Astrocyte (in vitro differentiated cells and primary cell): ENCODE measurements at regions not wholly inside any gene's neighbourhood (a gene's known extent, or its start where the extent isn't known, plus 50 kb on each side); places are given as distances from the start of the nearest gene placed in this dataset.

Experiments
- DNase-seq: peaks from one replicate; pipeline ENCODE4 v3.0.0-alpha.2; 2010; ENCODE audit warnings: low read depth
- FAIRE-seq: peaks from 2 replicates; lab custom pipeline; 2011; peaks lifted over from hg19 to GRCh38; lab: Jason Lieb, UNC
- H2AFZ ChIP-seq: 2 replicates; pipeline ENCODE4 v1.6.0; 2012; ENCODE audit warnings: low read depth, low read length, inconsistent platforms
- H3K27ac ChIP-seq: 2 replicates; pipeline ENCODE4 v1.5.1; 2011; ENCODE audit warnings: low read depth, low read length, inconsistent platforms
- H3K27me3 ChIP-seq: 2 replicates; pipeline ENCODE4 v1.6.0; 2011; ENCODE audit warnings: low read length, inconsistent platforms; ENCODE audit not compliant: insufficient read depth
- H3K36me3 ChIP-seq: 2 replicates; pipeline ENCODE4 v1.5.1; 2011; ENCODE audit warnings: low read length, inconsistent platforms; ENCODE audit not compliant: insufficient read depth
- H3K4me1 ChIP-seq: 2 replicates; pipeline ENCODE4 v1.5.1; 2011; ENCODE audit warnings: low read length, inconsistent platforms; ENCODE audit not compliant: insufficient read depth
- H3K4me2 ChIP-seq: 2 replicates; pipeline ENCODE4 v1.6.0; 2012; ENCODE audit warnings: low read length, inconsistent platforms
- H3K4me3 ChIP-seq: 2 replicates; pipeline ENCODE4 v1.5.1; 2011; ENCODE audit warnings: low read depth, mild to moderate bottlenecking, low read length, inconsistent platforms; ENCODE audit not compliant: insufficient read depth
- H3K79me2 ChIP-seq: 2 replicates; pipeline ENCODE4 v1.6.0; 2012; ENCODE audit warnings: mild to moderate bottlenecking, low read length, inconsistent platforms; ENCODE audit not compliant: insufficient read depth
- H3K9ac ChIP-seq: 2 replicates; pipeline ENCODE4 v1.6.0; 2012; ENCODE audit warnings: mild to moderate bottlenecking, low read length, inconsistent platforms
- H3K9me3 ChIP-seq: 2 replicates; pipeline ENCODE4 v1.5.1; 2012; ENCODE audit warnings: low read depth, mild to moderate bottlenecking, low read length, inconsistent platforms; ENCODE audit not compliant: insufficient read depth
- H4K20me1 ChIP-seq: 2 replicates; pipeline ENCODE4 v1.6.0; 2012; ENCODE audit warnings: low read length, inconsistent platforms; ENCODE audit not compliant: insufficient read depth
- H3K27ac Mint-ChIP-seq: one replicate; pipeline ENCODE4 v1.8.0; 2021; ENCODE audit warnings: mild to moderate bottlenecking, mixed read lengths; ENCODE audit not compliant: unreplicated experiment
- H3K27me3 Mint-ChIP-seq: one replicate; pipeline ENCODE4 v1.8.0; 2021; ENCODE audit warnings: low read depth, mixed read lengths; ENCODE audit not compliant: unreplicated experiment
- H3K36me3 Mint-ChIP-seq: one replicate; pipeline ENCODE4 v1.8.0; 2021; ENCODE audit warnings: low read depth, mixed read lengths; ENCODE audit not compliant: unreplicated experiment
- H3K4me1 Mint-ChIP-seq: one replicate; pipeline ENCODE4 v1.8.0; 2021; ENCODE audit warnings: low read depth, mixed read lengths; ENCODE audit not compliant: unreplicated experiment
- H3K4me3 Mint-ChIP-seq: one replicate; pipeline ENCODE4 v1.8.0; 2021; ENCODE audit warnings: mild to moderate bottlenecking, moderate library complexity, mixed read lengths; ENCODE audit not compliant: unreplicated experiment
- H3K9me3 Mint-ChIP-seq: one replicate; pipeline ENCODE4 v1.8.0; 2021; ENCODE audit warnings: mild to moderate bottlenecking, mixed read lengths; ENCODE audit not compliant: unreplicated experiment
- CTCF ChIP-seq: IDR thresholded peaks from 2 replicates; pipeline ENCODE4 v1.5.1; 2011; ENCODE audit warnings: low read depth, mild to moderate bottlenecking, inconsistent platforms, low read length, moderate library complexity; ENCODE audit not compliant: insufficient read depth
- EZH2 ChIP-seq: IDR thresholded peaks from 2 replicates; pipeline ENCODE4 v1.6.1; 2012; ENCODE audit warnings: mild to moderate bottlenecking, low read length, inconsistent platforms; ENCODE audit not compliant: insufficient read depth

GRCh38 chr13:48175185-48175584 is 57.8 kb upstream of the ITM2B start:
- Histone ChIP-seq H3K4me2 (no peak overlapping the region), H4K20me1 (no peaks in the 10 kb centered on the region), H3K4me3 (no peak overlapping the region), H3K9ac (no peak overlapping the region), H2AFZ (no peak overlapping the region), H3K9me3 (no peaks in the 10 kb centered on the region), H3K36me3 (no peaks in the 10 kb centered on the region), H3K4me1 (no peaks in the 10 kb centered on the region), H3K27ac (no peak overlapping the region), H3K27me3 (no peaks in the 10 kb centered on the region), H3K79me2 (no peaks in the 10 kb centered on the region)
- H3K27ac Mint-ChIP-seq, result no peak overlapping the region
- H3K4me3 Mint-ChIP-seq, result no peak overlapping the region
- FAIRE-seq, result no peak
- H3K36me3 Mint-ChIP-seq, result no peaks in the 10 kb centered on the region
- no peaks in the 10 kb centered on the region for H3K4me1 Mint-ChIP-seq
- H3K9me3 Mint-ChIP-seq, result no peaks in the 10 kb centered on the region
- H3K27me3 Mint-ChIP-seq, result peaks cover 3% of the 10 kb centered on the region
- TF ChIP-seq CTCF (no peak), EZH2 (no peak)
- DNase-seq, result no peak

GRCh38 chr13:48167866-48168265 is 65.1 kb upstream of the ITM2B start:
- H3K27ac Mint-ChIP-seq, result no peak overlapping the region
- H3K36me3 ChIP-seq, result no peaks in the 10 kb centered on the region
- H3K27me3 ChIP-seq, result no peaks in the 10 kb centered on the region
- FAIRE-seq (no peak), DNase-seq (no peak)
- no peak overlapping the region for H3K9ac ChIP-seq
- no peaks in the 10 kb centered on the region for H3K9me3 ChIP-seq
- H2AFZ ChIP-seq, result no peak overlapping the region
- TF ChIP-seq EZH2, result no peak
- TF ChIP-seq CTCF, result no peak
- H3K27me3 Mint-ChIP-seq, result no peaks in the 10 kb centered on the region
- H3K79me2 ChIP-seq, result no peaks in the 10 kb centered on the region
- no peaks in the 10 kb centered on the region for H3K4me1 Mint-ChIP-seq
- H3K27ac ChIP-seq, result no peak overlapping the region
- H3K4me2 ChIP-seq, result no peak overlapping the region
- H3K4me3 Mint-ChIP-seq, result no peak overlapping the region
- H3K36me3 Mint-ChIP-seq, result no peaks in the 10 kb centered on the region
- H4K20me1 ChIP-seq, result no peaks in the 10 kb centered on the region
- no peak overlapping the region for H3K4me3 ChIP-seq
- no peaks in the 10 kb centered on the region for H3K9me3 Mint-ChIP-seq
- H3K4me1 ChIP-seq, result no peaks in the 10 kb centered on the region

- no peak overlapping the region for H3K27ac ChIP-seq
- FAIRE-seq (no peak), DNase-seq (no peak)
- Mint-ChIP-seq H3K4me1 (peaks cover 6% of the 10 kb centered on the region), H3K27ac (no peak overlapping the region), H3K4me3 (no peak overlapping the region), H3K9me3 (no peaks in the 10 kb centered on the region), H3K36me3 (no peaks in the 10 kb centered on the region), H3K27me3 (no peaks in the 10 kb centered on the region)
- no peak overlapping the region for H3K9ac ChIP-seq
- no peak overlapping the region for H2AFZ ChIP-seq
- no peak overlapping the region for H3K4me2 ChIP-seq
- no peaks in the 10 kb centered on the region for H3K36me3 ChIP-seq
- no peaks in the 10 kb centered on the region for H4K20me1 ChIP-seq
- no peaks in the 10 kb centered on the region for H3K9me3 ChIP-seq
- no peak overlapping the region for H3K4me3 ChIP-seq
- TF ChIP-seq EZH2 (no peak), CTCF (no peak)
- peaks cover 4% of the 10 kb centered on the region for H3K4me1 ChIP-seq
- no peaks in the 10 kb centered on the region for H3K27me3 ChIP-seq
- no peaks in the 10 kb centered on the region for H3K79me2 ChIP-seq
Measured at GRCh38 chr13:48165727-48166126, 67.3 kb upstream of the ITM2B start.
